GM18861 (cell line): ENCODE measurements at regions not wholly inside any gene's neighbourhood (a gene's known extent, or its start where the extent isn't known, plus 50 kb on each side); places are given as distances from the start of the nearest gene placed in this dataset.
"Not testable (repeated sequence)": the region's sequence is repeated elsewhere in the genome, so short reads cannot be mapped to it uniquely, and the experiment has no call there.

Experiments used
- ATAC-seq: cut with Tn5 transposase; IDR thresholded peaks from one replicate; pipeline ENCODE4 v1.9.1; 2021; ENCODE audit not compliant: unreplicated experiment

DNA sequence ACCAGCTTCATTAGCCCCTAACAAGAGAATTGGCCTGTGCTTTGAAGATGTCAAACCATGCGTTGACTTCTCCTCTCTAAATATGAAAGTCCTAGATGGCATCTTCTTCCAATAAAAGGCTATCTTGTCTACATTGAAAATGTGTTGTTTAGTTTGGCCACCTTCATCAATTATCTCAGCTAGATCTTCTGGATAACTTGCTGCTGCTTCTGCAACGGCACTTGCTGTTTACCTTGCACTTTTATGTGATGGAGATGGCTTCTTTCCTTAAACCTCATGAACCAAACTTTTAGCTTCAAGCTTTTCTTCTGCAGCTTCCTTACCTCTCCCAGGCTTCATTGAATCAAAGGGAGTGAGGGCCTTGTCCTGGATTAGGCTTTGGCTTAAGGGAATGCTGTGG, 58.6 kb upstream of the CSNK1E start:
- not testable (repeated sequence) for ATAC-seq

DNA sequence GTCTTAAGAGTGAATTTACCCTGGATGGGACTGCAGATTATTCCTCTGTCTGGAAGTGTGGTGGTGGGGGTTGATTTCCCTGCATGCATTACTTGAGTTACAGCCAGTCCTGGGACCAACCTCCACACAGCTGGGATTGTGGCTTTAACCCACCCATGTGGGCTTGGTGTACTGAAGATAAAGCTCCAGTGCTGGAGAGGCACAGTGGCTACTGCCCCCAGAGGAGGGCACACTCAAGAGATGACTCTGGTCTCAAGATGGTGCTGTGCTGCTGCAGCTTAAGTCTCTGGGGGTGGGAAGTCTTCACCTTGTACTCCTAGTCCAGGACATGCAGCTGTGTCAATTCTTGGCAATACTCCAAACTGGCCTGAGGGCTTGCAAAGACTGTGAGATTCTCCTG, 57.8 kb upstream of the CSNK1E start:
- not testable (repeated sequence) for ATAC-seq

GRCh38 chr22:38374433-38374831, 57.2 kb upstream of the CSNK1E start:
- not testable (repeated sequence) for ATAC-seq

- ATAC-seq: peak; percentile 53
Measured at GRCh38 chr22:38373783-38374432, 56.7 kb upstream of the CSNK1E start.

DNA sequence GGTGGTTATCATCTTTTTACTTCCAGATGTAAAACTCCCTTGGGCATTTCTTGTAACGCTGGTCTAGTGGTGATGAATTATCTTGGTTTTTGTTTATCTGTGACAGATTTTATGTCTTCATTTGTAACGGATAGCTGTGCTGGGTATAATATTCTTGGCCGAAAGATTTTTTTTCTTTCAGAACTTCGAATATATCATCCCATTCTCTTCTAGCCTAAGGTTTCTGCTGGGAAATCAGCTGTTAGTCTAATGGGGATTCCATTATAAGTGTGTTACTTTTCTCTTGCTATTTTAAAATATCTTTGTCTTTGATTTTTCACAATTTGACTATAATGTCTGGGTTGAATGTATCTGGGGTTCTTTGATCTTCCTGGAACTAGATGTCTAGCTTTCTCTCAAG, 55.4 kb upstream of the CSNK1E start:
- ATAC-seq: not testable (repeated sequence)

DNA sequence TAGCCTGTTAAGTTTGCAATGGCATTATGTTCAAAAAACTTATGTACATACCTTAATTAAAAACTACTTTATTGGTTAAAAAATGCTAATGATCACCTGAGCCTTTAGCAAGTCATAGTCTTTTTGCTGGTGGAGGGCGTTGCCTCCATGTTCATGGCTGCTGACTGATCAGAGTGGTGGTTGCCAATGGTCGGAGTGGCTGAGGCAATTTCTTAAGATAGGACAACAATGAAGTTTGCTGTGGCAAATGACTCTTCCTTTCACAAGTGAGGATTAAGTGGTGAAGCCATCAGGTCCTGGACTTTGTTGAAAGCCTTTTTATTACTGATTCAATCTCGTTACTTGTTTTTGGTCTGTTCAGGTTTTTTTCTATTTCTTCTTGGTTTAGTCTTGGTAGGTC, 53.3 kb upstream of the CSNK1E start:
- not testable (repeated sequence) for ATAC-seq

DNA sequence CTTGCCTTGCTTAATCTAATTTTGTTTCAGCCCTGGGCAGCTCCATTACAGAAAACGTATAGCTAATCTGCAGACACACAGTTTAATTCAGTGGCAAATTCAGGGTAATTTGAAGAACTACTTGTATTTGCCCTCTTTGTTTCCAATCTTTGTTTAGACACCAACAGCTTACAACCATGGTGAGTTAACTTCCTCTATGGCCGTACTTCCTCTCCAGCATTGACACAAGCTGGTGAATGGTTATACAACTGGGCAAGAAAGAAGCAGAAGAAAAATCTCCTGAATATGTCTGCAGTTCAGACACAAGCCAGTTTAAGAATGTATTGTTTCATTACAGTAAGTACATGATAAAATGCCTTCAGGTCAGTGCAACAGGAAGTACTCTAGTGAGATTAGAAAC, 51.9 kb upstream of the CSNK1E start:
- not testable (repeated sequence) for ATAC-seq
